A549 (cell line): ENCODE measurements at regions not wholly inside any gene's neighbourhood (a gene's known extent, or its start where the extent isn't known, plus 50 kb on each side); places are given as distances from the start of the nearest gene placed in this dataset.

Source experiments
- EP300 ChIP-seq, 2 experiments: fragments of >200 bp; sonication (Bioruptor Twin); formaldehyde crosslinking; IDR thresholded peaks; 2 replicates in 1 of 2; 3 replicates in 1 of 2; pipeline ENCODE4 v1.6.1; 2016 to 2017
- HOXB5 ChIP-seq: fragments of 250-450 bp; sonication (Bioruptor Pico); IDR thresholded peaks from 2 replicates; pipeline ENCODE4 v1.5.0; 2020; ENCODE audit warnings: mild to moderate bottlenecking, moderate library complexity
- MAFK ChIP-seq: fragments of 450-650 bp; IDR thresholded peaks from 2 replicates; pipeline ENCODE4 v1.6.1; 2014; ENCODE audit not compliant: partially characterized antibody
- NR3C1 ChIP-seq: fragments of >200 bp; sonication (Bioruptor Twin); formaldehyde crosslinking; IDR thresholded peaks from 3 replicates; pipeline ENCODE4 v1.6.1; 2017
- PHF8 ChIP-seq: fragments of 200-600 bp; sonication (generic); IDR thresholded peaks from 2 replicates; pipeline ENCODE4 v1.6.1; 2016; ENCODE audit warnings: low read depth, mild to moderate bottlenecking, antibody characterized with exemption, moderate library complexity, borderline replicate concordance
- POLR2A ChIP-seq: IDR thresholded peaks from 2 replicates; pipeline ENCODE4 v1.6.1; 2012; ENCODE audit warnings: mild to moderate bottlenecking, low read length
- POLR2AphosphoS2 ChIP-seq: conservative IDR thresholded peaks from 2 replicates; pipeline ENCODE4 v1.6.1; 2012; ENCODE audit warnings: low read length, improper control_type of control experiment, inconsistent platforms
- RAD21 ChIP-seq, 2 experiments: fragments of >200 bp in 1 of 2; sonication (Bioruptor Twin) in 1 of 2; formaldehyde crosslinking in 1 of 2; IDR thresholded peaks in 1 of 2; conservative IDR thresholded peaks in 1 of 2; 2 replicates in 1 of 2; 3 replicates in 1 of 2; pipeline ENCODE4 v1.6.1; 2012 to 2018; ENCODE audit warnings: inconsistent platforms in 1 of 2
- RNF2 ChIP-seq: fragments of 200-600 bp; sonication (generic); IDR thresholded peaks from 2 replicates; pipeline ENCODE4 v1.6.1; 2016; ENCODE audit warnings: low read depth, mild to moderate bottlenecking, antibody characterized with exemption, moderate library complexity, borderline replicate concordance
- TF ChIP-seq, protein P1 (sequence below): fragments of >200 bp; sonication (Bioruptor Twin); formaldehyde crosslinking; IDR thresholded peaks from 3 replicates; pipeline ENCODE4 v1.5.1; 2016
- TF ChIP-seq, protein P2 (sequence below): IDR thresholded peaks from 2 replicates; pipeline ENCODE4 v1.6.1; 2012
- TF ChIP-seq, protein P3 (sequence below): fragments of 200-600 bp; sonication (generic); IDR thresholded peaks from 2 replicates; pipeline ENCODE4 v1.6.1; 2016; ENCODE audit warnings: antibody characterized with exemption, mild to moderate bottlenecking, moderate library complexity

DNA sequence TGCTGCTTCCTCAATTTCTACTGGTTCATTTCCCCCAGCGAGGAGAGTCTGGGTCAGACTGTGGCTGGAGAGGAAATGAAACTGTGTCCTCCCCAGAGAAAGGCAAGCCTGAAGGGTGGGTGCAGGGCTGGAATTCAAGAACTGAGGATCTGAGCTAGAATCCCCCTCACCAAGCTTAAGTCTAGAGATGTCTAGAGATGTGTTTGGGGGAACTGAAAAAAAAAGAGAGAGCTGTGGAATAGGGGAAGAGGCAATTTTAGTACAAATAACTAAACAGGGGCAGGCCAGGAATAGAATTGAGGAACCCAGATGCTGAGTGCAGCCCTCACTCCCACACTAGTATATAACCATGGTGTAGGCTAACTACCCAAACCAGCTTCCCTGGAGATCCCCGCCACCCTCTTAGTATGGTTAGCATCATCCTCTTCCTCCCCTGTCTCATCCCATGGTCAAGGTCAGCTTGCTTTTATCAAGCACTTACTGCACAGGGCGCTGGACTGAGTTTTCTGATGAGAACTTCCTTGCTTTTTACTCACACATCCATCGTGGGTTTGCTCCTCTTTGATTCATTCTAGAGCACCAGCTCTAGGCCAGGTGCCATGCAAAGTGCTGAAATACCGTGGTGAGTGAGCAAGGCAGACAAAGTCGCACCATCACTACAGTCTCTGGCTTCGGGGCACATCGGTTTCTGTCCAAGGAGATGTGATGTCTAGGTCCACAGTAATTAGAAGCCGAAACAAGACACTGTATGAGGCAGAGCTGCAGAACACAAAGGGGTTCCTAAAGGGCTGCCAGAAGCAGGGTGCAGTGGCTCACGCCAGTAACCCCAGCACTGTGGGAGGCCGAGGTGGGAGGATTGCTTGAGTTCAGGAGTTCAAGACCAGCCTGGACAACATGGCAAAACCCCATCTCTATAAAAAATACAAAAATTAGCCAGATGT, 112.9 kb upstream of the IPO9 start:
- TF ChIP-seq EP300 (IDR thresholded peaks at IDR 0.05) (no peak), POLR2AphosphoS2 (no peak), HOXB5 (CRISPR knock-in tag) (no peak), RAD21 (conservative IDR thresholded peaks at IDR 0.05 in 1 of 2, IDR thresholded peaks at IDR 0.05 in 1 of 2) (no peak), POLR2A (no peak), PHF8 (no peak), MAFK (no peak), NR3C1 (no peak), RNF2 (no peak)
- TF ChIP-seq, protein P1, sequence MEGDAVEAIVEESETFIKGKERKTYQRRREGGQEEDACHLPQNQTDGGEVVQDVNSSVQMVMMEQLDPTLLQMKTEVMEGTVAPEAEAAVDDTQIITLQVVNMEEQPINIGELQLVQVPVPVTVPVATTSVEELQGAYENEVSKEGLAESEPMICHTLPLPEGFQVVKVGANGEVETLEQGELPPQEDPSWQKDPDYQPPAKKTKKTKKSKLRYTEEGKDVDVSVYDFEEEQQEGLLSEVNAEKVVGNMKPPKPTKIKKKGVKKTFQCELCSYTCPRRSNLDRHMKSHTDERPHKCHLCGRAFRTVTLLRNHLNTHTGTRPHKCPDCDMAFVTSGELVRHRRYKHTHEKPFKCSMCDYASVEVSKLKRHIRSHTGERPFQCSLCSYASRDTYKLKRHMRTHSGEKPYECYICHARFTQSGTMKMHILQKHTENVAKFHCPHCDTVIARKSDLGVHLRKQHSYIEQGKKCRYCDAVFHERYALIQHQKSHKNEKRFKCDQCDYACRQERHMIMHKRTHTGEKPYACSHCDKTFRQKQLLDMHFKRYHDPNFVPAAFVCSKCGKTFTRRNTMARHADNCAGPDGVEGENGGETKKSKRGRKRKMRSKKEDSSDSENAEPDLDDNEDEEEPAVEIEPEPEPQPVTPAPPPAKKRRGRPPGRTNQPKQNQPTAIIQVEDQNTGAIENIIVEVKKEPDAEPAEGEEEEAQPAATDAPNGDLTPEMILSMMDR, result no peak
- TF ChIP-seq, protein P2, sequence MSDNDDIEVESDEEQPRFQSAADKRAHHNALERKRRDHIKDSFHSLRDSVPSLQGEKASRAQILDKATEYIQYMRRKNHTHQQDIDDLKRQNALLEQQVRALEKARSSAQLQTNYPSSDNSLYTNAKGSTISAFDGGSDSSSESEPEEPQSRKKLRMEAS, result no peak
- TF ChIP-seq, protein P3, sequence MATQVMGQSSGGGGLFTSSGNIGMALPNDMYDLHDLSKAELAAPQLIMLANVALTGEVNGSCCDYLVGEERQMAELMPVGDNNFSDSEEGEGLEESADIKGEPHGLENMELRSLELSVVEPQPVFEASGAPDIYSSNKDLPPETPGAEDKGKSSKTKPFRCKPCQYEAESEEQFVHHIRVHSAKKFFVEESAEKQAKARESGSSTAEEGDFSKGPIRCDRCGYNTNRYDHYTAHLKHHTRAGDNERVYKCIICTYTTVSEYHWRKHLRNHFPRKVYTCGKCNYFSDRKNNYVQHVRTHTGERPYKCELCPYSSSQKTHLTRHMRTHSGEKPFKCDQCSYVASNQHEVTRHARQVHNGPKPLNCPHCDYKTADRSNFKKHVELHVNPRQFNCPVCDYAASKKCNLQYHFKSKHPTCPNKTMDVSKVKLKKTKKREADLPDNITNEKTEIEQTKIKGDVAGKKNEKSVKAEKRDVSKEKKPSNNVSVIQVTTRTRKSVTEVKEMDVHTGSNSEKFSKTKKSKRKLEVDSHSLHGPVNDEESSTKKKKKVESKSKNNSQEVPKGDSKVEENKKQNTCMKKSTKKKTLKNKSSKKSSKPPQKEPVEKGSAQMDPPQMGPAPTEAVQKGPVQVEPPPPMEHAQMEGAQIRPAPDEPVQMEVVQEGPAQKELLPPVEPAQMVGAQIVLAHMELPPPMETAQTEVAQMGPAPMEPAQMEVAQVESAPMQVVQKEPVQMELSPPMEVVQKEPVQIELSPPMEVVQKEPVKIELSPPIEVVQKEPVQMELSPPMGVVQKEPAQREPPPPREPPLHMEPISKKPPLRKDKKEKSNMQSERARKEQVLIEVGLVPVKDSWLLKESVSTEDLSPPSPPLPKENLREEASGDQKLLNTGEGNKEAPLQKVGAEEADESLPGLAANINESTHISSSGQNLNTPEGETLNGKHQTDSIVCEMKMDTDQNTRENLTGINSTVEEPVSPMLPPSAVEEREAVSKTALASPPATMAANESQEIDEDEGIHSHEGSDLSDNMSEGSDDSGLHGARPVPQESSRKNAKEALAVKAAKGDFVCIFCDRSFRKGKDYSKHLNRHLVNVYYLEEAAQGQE, result no peak
